GM18858 (cell line): ENCODE measurements at regions not wholly inside any gene's neighbourhood (a gene's known extent, or its start where the extent isn't known, plus 50 kb on each side); places are given as distances from the start of the nearest gene placed in this dataset.

Experiments used
- ATAC-seq: cut with Tn5 transposase; IDR thresholded peaks from one replicate; pipeline ENCODE4 v1.9.1; 2021; ENCODE audit not compliant: unreplicated experiment

DNA sequence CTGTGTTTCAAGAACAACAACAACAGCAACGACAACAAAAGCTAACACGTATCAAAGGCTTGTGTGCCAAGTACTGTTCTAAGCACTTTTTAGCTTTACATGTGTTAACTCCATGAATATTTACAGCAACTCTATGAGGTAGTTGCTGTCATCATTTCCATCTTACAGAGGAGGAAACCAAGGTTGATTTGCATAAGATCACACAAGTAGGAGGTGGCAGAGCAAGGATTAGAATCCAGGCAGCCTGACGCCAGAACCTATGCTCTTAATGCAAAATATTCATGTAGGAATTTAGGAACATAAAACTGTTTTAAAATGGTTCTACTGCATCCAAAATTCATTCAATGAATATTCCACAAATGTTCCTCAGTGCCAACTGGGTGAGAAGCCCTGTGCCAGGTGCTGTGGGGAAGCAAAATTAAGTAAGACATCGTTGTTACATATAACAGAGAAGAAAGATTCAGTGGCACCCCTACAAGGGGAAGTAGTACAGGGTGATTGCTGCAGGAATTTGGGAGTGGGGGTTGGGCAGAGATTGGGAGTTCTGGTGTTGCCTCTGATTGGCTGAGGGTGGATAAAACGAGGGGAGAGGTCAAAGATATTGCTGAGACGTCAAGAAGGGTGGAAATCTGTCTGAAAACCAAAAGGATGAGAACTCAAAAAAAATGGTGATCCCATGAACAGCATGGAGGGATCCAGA lies 86.1 kb upstream of the ARHGAP20 start:
- no peak for ATAC-seq

DNA sequence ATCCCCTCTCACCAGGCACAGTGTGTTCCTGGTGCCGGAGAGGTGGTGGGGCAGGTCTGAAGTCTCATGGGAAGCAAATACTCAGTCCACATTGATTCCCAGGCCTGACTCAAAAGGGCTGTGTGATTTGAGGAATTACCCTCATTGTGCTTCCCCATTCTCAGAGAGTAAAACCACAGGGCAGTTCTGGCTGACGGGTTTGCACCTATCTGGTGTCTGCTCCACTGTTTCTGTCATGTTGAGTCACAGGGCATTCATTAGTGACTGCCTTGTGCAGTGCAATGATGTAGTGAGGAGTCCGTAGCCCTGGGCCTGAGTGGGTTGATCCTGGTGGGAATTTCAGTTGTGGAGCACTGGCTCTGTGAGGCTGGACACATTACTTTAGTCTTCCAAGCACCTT lies 85.2 kb upstream of the ARHGAP20 start:
- peak; percentile 93 for ATAC-seq

DNA sequence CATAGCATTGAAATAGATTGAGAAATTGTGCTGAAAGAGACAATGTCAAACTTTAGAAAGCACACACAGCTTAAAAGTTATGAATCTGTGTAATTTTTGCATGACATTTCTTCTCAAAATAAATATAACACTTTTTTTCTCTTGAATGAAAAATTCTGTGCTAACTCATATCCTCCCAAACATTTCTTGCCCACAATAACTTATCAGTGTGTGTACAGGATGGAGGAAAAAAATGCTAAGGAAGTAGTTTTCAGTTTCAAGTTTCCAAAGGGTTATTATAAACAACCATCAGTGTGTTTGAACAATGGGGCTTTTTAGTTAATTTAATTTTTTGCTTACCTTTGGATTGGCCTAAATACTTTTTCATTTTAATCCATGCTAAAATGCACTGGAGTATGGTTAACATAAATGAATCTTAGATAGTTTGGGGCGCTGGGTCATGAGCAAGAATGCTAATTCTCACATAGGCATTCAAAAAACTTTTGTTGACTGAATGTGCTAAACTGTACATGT lies 82.9 kb upstream of the ARHGAP20 start:
- ATAC-seq, result no peak

DNA sequence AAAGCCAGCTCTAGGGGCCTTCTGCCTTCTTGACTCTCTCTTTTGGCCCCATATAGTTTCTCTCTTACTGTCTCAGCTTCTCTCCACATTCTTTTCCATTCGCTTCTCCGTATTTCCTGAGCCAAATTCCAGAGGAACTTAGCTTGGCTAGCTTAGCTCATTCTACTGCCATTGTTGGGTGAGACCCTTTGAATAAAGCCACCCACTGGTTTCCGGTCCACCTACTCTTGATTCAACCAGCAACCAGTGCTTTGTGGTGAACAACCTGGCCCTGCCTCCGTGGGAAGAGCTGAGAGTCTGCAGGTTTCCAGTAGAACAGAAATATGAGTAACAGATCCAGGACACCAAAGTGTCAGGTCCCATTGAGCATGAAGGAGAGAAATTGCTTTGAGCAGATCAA lies 81.3 kb upstream of the ARHGAP20 start:
- ATAC-seq, result no peak

DNA sequence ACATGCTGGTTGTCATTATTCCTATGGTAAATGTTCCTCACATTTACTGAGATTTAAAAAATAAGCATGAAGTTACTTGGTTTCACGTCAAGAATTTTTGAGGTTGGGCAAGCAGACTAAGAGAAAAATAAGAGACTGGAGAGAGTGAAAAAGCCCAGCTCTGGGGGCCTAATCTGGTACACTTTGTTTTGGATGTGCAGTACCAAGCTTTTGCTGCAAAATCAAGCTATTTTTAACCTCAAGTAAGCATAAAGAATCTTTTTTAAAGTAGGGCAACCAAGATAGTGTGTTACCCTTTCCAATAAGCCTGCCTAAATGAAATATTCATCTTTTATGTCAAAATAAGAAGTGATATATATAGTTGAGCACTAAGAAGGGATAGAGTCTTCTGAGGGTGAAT lies 79.4 kb upstream of the ARHGAP20 start:
- no peak for ATAC-seq

DNA sequence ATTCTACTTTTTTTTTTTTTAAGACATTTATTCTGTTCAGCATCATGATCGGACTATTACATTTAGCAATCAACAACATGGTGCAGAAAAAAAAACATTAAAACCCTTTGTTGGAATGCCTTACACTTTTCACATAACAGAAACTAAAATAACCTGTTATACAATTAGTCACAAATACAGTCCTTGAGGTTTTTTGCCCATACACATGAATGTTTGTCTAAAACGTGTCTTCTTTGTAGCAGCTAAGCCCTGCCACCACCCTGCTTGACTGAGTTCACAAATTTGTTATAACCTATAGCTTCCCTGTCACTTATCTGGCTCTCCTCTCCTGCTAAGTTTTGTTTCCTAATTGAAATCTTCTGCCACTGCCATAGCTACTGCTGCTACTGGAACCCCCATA lies 75.4 kb upstream of the ARHGAP20 start:
- no peak for ATAC-seq

DNA sequence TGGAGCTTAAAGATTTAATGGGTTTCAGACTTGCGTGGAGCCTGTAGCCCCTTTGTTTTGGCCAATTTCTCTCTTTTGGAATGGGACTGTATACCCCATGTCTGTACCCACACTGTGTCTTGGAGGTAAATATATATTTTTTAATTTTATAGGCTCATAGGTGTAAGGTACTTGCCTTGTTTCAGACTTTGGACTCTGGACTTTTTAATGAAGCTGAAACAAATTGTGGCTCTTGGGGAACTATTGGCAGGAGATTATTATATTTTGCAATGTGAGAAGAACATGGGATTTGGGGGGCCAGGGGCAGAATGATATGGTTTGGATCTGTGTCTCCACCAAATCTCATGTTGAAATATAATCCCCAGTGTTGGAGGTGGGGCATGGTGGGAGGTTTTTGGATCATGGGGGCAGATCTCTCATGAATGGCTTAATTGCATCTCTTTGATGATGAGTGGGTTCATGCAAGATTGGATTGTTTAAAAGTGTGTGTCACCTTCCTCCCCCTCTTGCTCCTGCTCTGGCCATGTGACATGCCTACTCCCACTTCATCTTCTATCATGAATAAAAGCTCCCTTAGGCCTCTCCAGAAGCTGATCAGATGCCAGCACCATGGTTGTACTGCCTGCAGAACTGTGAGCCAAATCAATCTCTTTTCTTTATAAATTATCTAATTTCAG lies 74.1 kb upstream of the ARHGAP20 start:
- ATAC-seq, result no peak

DNA sequence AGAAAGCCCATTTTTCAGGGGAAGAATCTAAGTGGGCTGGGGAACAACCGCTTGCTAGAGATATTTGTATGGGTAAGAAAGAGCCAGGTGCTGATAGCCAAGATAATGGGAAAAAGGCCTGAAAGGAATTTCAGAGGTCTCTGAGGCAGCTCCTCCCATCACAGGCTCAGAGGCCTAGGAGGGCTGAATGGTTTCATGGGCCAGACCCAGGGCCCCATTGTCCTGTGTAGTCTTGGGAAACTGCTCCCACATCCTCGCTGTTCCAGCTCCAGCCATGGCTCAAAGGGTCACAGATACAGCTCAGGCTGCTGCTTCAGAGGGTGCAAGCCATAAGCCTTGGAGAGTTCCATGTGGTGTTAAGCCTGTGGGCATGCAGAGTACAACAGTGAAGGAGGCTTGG lies 73.2 kb upstream of the ARHGAP20 start:
- no peak for ATAC-seq

DNA sequence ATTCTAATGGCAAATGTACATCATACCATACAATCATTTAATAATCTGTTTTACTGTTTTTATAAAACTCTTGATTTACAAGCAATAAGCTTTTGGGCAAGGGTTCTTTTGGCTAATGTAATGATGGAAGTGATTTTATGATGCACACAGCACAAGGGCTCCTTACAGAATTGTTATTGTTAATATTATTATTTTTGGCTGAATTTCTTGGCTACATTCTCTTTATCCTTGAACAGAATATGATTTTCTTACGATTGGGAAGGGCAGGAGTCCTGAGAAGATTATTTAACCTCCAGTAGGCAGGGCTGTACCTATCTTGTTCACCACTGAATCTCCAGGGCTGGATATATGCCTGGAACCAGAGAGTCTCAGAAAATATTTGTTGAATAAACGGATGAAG lies 70.4 kb upstream of the ARHGAP20 start:
- ATAC-seq, result no peak

DNA sequence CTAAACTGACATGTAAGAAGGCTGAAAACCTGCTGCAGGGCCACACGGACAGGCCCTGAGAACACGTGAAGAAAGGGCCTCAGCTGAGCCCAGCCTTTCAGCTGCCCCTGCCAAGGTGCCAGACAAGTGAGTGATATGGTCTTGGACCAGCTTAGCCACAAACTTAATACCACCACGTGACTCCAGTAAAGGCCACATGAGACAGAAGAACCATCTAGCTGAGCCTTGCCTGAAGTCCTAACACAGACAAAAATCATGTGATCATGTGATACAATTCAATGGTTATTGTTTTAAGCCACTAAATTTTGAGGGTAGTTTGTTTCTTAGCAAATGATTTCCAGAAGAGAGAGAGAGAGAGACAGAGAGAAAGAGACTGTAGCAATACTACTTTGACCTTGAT lies 66.9 kb upstream of the ARHGAP20 start:
- ATAC-seq, result no peak

DNA sequence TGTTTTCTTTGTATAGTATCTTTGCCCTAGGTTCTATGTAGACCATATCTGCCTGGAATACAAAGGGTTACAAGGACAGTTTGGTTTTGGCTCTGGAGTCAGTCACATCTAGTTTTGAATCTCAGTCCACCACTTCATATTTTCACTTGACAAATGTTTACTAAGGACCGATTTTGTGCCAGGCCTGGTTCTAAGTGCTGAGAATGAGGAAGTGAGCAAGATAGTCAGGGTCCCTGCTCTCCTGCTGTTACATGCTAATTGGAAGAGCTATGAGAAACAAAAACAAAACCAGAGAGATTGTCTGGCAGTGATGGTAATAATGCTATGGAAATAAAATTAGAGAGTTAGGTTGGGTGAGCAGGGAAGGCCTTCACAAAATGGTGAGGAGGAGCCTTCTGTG lies 66.1 kb upstream of the ARHGAP20 start:
- peak; percentile 59 for ATAC-seq

DNA sequence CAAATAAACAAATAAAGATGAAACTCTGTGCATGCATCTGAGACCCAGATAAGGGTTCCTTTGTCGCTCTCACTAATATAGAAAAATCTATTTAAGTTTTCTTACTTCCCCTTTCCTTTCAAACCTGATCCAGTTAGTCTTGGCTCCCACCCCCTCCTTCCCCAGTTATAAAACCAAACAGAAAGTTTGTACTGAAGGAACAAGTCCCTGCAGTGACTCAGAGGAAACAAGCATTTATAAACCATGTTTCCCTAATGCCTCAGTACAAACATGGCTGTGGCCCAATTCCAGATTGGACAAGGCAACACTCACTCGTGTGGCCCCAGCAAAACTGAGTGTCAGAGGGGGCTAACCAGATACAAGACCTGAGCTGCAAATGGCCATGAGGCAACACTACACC lies 65.5 kb upstream of the ARHGAP20 start:
- ATAC-seq, result no peak

DNA sequence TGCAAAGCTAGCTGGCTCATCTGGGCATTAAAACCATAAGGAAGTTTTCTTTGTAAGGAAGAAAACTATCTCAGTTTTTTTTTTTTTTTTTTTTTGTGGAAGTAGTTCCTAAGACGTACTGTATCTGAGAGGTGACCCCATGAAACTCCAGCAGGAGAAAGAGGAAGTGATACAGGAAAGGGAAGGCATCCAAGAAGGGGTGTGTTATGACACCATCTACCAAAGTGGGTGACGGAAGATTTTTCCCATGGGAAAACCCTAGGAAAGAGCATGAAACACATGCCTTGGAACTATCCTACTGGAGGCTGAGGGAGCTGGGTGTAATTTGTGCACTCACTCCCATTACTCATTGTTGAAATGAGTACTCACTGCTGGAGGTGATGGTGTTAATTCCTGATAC lies 63.8 kb upstream of the ARHGAP20 start:
- ATAC-seq, result no peak

DNA sequence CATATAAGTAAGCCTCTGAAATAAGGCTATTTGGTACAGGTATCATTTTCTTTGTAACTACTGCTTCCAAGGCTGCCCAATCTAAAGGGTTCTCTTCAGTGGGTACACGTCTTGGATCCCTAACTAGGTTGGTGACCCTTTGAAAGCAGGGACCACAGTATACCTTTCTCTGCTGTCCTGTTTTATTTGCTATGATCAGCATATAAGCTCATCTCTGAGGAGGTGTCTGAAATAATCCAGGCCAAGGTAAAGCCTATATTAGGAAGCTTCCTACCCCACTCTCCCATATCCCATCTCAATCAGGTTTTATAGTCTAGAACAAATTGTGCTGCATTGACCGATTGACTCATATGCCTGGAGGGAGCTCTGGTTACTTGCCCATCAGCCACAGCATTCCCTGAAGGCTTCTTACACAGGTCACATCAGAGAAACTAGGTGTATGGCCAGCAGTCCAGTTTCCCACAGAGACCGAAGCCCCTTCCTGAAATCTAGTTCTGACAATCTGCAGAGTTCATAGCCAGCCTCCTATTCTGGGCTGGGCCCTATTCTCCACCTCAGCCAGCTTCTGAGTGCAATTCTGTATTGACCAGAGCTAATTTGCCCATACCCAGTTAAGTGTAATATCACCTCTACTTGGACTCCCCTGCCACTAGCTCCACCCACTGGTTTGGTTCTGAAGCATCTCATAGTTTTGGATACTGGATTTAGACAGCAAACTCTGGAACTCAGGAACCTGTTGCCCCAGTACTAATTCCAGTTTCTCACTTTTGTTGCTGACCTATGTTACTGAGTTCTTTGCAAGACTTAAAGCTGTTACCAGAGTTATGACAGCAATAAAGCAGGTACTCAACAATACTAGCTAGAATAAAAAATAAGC lies 62.1 kb upstream of the ARHGAP20 start:
- no peak for ATAC-seq

DNA sequence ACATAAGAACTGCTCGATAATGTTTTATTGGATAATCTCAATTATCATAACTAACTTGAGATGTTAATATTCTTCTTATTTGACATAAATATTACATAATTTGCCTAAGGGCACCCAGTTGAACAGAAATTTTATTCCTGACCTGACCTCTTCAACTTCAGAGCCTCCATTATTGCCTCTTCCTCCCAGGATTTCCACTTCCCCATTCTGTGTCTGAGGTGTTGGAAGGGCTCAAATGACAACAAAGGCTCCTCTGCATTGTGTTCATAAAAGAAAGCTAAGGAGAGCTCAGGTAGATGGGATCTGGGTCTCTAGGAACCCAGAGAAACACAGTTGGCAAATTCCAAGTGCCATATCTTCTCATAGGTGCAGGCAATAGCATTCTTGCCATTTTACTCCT lies 61.2 kb upstream of the ARHGAP20 start:
- ATAC-seq, result no peak

DNA sequence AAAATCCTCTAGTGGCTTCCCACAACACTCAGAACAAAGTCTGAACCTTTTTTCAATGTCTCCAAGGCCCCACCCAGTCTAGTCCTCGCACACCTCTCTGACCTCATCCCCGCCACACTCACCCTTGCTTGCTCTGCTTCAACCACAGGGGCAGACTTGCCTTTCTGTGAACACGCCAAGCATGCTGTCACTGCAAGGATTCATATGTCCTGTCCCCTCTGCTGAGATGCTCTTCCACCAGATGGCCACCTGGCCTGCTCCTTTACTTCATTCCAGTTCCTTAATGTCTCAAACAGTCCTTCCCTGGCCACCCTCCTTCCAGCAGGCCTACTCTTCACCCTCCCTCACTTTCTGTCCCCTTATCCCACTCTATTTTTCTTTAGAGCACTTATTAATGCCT lies 60.6 kb upstream of the ARHGAP20 start:
- ATAC-seq, result no peak

DNA sequence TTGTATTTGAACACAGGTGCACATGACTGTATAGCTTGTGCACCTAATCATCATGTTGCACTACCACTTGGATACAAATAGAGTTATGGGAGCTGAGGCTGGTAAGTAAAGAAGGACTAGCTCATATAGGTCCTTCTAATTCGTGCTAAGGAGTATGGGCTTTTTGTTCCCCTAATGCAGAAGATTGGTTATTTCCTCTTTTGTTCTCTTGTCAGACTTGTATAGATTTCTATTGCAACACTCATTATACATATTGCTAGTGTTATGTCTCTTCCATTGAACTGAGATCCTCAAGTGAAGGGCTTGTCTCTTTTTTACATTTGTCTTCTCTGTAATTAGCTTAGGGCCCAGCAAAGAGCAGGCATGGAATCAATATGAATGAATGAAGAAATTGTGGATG lies 54.1 kb upstream of the ARHGAP20 start:
- ATAC-seq, result no peak

DNA sequence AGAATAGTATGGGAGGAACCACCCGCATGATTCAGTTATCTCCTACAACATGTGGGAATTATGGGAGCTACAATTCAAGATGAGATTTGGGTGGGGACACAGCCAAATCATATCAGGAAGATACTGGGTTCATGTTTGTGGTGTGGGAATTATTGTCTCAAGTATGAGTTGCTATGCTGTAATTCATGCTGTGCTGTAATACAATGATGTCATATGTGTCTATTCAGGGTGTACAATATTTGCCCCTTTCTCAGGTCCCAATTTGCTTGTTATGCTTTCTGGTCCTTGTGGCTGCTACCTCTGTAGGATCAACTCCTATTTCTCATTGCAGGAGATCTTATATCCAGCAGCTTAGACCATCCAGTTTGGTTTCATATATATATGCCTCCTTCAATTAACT lies 52.2 kb upstream of the ARHGAP20 start:
- no peak for ATAC-seq

DNA sequence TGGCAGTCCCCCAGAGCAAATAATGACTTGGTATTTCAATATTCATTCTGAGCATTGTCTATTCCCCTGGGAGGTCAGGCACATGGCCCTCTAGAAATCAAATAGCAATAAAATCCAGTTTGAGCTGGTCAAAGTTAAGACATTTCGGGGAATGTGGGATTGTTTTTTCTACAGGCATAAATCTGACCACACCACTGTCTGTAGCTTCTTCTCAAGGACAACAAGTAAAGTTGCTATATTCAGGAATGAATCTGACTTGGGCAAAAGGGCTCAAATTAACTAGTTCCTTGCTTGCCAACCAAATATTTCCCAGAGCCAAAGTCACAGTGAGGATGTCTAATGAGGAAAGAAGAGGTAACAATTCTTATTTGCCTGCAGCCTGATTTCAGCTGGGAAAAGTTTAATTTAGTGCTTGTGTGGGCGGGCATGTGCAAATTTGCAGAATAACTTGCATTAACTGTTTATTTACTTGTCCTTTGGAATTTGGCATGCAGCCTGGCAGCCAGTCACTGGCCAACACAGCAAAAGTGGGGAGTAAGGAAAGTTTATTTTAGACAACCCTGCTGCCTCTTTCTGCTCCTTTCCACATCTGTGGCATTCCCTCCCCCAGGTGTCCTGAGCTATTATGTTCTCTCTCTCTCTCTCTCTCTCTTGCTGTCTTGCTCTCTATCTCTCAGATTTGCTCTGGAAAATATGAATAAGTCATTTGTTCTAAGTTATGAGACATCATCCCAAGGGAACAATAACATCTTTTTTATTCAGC lies 51.2 kb upstream of the ARHGAP20 start:
- ATAC-seq, result no peak

DNA sequence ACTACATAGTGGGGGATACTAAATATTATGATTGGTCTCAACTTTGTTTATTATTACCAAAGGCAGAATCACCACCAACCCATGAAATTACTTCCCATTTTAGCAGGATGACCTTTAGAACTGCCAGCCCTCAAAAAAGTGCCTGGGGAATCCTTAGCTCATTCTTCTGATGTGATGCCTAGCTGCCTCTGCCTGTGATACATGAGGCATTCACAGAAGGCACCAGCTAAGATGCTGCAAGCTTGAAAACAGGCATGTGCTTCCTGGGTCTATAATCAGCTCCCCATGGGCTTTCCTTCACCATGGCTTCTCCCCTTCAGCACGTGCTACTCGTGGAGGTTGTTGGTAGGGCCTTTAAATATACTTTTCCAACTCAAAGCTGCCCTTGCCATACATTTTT lies 50.4 kb upstream of the ARHGAP20 start:
- no peak for ATAC-seq
